T-helper 1 cell (primary cell): ENCODE measurements at regions not wholly inside any gene's neighbourhood (a gene's known extent, or its start where the extent isn't known, plus 50 kb on each side); places are given as distances from the start of the nearest gene placed in this dataset.

Experiments used
- DNase-seq, 5 donors: peaks; one replicate each; pipeline ENCODE4 v3.0.0-alpha.2; 2012 to 2020

DNA sequence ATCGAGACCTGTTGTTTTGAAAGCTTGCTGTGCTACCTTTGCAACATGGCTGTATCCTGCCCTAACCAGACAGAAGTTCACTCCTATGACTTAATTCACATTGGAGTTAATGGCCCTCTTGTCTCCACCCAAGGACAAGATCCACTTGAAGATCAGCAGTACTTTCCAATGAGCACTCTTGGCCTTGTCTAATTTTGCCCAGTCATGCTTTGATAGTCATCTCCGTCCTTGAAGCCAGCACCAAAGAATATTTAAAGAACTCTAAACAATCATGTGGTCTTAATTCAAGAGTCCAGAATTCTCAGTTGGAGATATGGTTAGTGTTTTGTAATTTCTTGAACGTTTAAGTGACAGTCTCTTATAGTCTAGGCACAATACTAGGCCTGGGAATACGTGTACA is 775.6 kb upstream of the EEF2KMT start:
- no peak for DNase-seq

DNA sequence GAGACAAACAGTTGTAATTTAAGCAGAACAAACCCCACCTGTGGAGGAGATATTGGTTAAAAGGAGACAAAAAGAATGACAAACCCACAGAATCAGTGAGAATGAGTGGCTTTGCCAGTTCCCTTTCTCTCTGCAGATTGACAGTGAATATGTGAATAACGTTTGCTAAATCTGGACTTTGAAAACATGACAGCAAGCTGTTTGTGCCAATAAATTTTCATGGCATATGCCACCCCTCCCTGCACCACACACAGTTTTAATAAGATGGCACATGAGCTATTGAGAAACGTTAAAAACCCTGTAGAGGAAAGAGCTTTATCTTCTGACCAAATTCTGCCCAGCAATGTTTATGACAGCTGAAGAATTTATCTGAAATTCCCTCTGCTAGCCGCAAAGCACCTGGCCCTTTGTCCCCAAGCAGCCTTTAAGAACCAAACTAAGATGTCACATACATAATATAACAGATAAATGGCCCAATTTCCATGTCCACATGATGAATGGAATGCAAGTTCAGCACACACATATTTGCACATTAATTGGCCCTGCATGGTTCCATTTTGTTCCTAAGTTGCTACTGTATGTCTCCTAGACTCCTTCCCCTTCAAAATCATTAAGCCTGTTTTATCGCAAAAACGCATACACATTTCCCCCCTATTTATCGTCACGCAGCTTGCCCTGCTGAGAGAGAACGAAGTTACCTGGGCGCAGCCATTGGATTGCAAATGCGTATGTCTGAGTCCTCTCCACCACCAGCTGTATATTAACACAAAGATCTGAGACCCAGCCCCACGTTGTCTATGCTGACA is 773.5 kb upstream of the EEF2KMT start:
- no peak for DNase-seq

DNA sequence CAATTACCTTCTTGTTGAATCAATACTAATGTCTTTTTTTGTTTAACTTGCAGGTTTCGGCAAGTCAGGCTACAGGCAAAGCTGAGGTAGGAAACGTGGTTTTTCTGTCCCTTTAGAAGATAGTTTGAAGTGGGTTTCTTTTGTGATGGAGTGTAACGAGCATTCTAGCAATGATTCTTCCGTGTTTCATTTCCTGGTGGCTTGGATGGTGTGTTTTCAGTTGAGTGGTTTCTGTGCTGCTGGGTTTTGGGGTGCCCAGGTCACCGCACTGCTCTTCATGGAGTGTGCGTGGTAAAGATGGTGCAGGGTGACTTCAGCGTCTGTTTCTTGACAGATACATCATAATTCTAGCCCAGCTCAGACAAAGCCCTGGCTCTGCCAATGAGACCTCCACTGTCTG is 769.7 kb upstream of the EEF2KMT start:
- DNase-seq = no peak

DNA sequence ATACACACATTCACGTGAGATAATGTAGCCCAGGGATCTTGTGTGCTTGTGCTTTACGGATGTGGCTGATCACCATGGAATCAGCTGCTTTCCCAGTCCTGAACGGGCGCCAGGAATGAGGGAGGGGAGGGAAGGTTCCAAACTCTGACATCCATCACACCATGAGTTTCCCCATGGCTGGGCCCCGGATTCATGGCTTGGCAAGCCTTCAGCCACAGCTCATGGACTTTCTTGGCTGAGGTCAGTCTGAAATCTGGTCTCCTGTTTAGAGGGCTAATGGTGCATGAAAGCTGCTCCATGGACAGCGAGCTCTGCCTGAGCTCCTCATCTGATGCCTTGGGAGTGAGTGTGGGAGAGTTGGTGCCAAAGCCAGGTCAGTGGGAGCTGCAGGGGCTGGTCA is 767.6 kb upstream of the EEF2KMT start:
- DNase-seq = no peak

DNA sequence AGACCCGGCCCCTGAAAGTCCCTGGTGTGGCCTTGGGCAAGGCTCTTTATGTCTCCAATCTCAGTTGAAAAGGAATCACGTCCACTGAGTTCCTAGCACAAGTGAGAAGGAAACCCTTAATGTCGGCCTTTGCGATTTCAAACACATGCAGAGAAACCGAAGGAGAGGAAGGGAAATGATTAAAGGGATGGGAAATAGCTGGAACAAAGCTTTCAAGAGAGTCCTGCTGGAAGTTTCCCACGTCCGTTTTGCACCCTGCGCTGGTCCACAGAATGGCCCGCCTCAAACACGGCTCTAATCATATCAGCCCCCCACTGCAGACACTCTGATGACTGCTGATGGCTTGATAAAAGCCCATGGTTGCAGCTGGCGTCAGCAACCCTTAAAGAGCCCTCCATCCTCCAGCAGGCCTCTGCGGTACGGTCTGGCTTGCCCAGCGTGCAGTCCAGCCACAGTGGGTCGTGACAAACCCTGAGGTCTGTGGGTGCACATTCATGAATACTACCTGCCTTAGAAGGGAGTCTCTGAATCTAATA is 765.5 kb upstream of the EEF2KMT start:
- DNase-seq = no peak

DNA sequence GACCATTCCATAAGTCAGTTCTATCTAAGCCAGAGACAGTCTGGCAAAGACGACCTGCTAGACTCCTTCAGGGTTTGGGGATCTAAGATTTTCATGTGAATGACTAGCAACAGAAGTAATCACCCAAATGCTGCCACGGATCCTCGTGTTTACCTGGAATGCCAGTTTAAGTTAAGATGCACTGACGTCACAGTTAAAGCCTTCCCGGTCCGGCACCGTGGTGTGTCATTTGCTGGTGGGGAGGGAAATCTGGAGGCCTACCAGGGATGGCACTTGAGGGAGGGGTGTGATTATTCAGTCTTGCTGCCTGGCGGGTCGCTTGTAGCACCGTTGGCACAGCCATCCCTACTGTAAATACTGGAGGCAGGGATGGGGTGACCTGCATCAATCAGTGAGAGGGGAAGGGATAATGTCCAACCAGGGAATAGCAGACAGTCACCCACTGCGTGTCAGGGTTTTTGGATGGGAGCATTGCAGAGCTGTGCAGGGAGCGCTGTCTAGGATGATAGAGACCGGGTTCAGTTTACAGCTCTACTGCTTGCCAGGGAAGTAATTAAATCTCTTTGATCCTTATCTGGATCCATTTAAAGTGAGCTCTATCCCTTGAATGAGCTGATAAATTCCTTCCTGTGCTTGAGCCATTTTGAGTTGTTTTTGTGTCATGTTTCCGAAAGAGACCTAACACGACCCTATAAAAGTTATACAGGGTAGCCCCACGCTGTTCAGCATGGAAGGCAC is 764.7 kb upstream of the EEF2KMT start:
- no peak for DNase-seq

DNA sequence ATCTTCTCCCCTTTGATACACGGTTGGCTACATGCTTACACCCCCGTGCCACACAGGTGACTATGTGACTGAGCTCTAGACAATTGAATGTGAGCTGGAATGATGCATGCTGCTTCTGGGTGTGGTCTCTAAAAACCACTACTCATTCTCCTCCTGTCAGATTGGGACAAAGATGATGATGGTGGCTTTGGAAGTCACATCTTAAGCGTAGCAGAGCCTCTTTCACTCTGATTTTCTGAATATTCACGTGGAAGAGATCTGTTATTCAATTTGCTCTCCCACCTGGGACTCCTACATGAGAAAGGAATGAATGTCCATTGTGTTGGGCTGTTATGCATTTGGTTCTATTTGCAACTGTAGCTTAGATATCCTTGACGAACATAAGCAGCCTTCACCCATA is 763.6 kb upstream of the EEF2KMT start:
- no peak for DNase-seq

DNA sequence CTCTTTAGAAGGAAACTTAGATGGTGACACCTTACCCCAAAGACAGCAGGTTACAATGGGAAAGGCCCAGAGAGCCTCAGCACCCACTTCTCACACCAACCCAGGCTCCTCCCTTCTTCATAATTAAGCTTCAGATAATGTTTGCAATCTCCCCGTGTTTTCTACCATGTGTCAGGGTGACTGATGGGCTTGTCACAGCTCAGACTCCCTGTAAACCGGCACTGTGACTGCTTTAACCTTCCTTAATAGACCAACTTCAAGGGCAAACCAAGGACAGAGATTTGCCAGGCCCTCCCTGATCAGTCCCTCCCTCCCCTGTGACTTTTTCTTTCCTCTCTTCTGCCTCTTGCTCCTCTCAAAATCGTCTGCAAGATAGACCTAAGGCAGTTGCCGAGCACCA is 760.6 kb upstream of the EEF2KMT start:
- DNase-seq = no peak

DNA sequence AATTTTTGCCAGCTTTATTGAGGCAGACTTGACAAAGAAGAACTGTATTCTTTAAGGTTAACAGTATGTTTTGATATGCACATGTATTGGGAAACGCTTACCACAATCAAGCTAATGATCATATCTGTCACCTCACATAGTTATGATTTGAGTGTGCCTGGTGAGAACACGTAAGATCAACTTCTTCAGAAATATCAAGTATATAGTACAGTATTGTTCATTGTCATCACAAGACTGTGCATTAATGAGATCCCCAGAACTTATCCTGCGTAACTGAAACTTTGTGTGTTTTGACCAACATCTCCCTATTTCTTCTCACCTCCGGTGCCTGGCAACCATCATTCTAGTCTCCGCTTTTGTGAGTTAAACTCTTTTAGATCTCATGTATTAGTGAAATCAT is 756.4 kb upstream of the EEF2KMT start:
- peak in 1 of 5 donors; percentile 1 for DNase-seq

DNA sequence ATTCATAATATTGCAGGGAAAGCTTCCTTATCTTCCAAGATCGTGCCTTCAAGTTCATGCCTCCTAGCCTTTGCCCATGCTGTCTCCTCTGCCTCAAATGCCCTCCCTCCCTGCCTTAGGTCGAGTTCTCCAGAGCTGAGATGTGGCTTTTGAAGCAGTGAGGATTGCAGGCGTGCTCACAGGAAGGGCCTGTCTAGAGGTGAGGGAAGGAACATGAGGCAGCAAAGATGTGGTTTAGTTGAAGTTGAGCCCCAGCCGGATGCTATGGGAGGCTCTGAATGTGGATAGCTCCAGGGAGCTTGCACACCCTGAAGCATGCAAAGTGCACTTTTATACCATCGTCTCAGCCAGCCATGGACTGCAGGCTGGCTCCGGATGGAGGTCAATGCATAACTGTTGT is 754.6 kb upstream of the EEF2KMT start:
- DNase-seq = no peak

DNA sequence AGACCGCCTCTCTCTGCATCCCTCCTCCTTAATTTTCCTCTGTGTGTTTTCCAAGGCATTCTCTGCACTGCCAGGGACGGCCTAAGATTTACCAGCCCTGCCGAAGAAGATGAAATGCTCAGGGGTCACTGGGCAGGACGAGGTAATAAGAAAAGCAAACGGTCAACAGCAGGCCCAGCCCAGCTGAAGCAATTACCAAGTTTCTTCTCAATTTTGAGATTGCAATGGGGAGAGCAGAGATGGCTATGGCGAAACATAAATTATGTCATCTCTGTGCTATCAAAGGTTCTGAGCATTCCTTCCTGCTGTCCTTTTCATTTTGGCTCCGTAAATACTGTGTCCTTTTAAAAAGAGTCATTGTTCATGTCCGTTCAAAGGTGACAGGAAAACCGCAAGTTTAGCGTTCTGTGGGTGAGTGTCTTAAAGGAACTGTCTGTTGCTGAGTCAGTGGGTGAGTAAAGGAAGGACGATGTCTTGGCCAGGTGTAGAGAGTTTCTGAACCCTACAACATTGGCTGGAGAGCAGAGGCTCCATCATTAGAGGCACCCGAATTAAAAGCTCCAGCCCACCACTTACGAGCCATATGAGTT is 753.9 kb upstream of the EEF2KMT start:
- DNase-seq = no peak

DNA sequence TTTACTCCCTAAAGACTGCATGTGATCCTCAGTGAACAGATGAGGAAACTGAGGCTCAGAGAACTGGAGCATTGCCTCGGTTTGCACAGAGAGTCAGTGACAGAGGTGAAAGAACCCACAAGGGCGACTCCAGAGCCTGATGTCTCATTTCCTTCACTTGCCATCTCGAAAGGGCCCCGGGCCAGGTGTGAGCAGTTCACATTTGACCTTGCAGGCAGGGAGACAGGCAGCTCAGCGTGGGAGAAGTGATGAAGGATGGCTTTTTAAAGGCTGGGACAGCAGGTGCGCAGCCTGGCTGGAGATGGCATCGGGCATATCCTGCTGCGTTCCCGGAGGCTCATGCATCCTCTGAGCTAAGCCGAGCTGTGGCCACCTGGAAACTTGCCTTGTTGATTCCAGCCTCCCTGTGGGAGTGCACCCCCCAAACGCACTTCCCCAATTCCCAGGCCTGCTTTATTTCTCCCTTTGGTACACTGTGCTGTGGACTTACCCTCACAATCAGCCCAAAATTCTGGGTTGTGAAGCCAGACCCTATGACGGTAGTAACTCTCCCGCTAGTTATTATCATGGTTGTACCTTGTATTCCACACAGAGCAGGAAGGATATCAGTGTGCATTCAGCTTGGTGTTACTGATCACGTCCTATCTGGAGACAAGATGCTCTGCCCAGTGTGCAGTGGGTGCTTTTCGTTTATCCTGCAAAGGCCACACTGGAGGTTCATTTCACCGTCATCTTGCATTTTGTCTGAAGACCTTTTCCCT is 753.2 kb upstream of the EEF2KMT start:
- DNase-seq = no peak

DNA sequence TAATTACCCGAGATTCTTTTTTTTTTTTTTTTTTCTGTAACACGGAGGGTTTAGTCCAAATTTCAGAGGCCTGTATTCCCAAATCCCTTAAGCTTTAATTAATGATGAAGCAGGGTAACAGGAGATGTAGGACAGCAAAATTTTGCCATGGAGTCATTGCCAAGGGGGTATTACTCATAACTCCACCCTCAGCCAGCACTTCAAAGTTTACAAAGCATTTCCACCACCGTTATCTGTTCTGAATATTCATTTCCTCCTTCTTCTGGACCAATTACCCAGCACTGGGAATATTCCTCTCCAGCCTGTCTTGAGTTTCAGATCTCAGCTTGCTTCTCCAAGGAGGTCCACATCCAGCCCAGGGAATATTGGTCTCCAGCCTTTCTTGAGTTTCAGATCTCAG is 747.5 kb upstream of the EEF2KMT start:
- DNase-seq = no peak

DNA sequence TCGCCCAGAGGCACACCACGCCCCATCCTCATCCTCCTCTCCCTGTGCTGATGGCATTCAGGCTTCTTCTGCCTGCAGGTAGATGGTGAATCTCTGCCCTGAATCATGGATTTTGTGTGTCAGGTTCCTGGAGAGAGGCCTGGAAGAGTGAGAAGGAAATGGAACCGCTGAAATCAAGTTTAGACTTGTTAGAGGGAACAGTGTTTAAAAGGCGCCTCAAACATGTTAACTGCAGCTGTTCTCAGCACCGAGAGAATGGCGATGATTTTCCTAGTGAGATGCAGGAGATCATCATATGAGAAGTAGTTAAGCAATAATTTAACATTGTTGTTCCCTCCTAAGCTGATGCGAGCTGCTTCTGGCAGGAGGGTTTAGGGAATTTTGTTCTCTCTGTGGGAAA is 744.4 kb upstream of the EEF2KMT start:
- no peak for DNase-seq

DNA sequence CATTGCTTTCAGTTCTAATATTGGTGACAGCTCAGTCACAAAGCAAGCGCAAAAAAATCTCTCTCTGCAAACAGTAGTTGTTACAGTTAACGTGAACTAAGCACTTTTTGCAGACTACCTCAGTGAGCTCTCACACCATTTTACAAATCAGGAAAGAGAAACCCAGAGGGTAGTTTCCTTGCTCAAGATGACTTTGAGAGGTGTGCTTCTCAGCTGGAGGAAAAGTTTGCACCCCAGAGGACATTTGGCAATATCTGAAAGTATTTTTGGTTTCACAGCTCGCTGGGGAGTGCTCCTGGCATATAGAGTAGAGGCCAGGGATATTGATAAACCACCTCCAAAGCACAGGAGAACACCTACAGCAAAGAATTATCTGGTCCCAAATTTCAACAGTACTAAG is 741.1 kb upstream of the EEF2KMT start:
- no peak for DNase-seq

DNA sequence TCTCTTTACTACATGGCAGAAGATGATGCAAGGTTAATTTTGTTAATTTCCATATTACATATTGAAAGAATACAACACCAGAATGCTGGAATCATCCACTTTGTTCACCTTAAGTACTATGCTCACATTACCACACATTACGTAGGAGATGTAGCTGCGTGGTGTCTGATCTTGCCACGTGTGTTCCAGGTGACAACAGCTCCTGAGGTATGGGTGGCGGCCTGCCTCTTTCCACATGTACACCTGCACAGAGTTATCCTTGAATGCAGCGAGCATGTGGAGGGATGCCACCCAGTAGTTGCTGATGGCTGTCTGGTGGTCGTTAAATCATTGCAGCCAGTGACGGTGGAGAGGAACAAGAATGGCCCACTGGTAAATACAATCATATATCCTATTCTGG is 740.5 kb upstream of the EEF2KMT start:
- no peak for DNase-seq

DNA sequence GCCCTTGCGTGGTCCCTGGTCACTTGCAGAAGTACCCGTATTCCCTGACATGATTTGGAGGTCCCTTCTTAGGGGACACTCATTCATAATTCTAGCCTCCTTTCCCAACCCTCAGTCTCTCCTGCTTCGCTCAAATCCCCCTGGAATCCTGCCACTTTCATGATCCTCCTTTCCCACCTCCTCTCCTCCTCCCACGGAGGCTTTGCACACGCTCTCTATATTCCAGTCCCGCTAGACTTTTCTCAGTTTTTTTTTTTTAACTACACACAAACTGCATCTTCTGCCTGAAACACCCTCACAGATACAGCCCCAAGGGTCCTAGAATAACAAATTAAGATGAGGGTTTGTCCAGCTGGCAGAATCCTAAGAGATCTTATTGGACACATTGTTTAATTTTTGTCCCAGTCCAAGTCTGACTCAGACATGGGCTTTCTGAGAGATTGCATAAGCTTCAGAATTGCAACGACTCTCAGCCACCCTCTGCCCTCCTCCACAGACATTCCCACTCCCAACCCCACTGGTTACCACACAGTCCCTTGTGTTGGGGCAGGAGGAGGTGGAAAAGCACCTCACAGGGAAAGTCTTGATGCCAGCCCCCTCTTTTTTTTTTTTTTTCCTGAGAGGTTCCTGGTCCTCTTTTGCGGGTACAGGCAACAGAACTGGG is 739.5 kb upstream of the EEF2KMT start:
- DNase-seq = no peak

DNA sequence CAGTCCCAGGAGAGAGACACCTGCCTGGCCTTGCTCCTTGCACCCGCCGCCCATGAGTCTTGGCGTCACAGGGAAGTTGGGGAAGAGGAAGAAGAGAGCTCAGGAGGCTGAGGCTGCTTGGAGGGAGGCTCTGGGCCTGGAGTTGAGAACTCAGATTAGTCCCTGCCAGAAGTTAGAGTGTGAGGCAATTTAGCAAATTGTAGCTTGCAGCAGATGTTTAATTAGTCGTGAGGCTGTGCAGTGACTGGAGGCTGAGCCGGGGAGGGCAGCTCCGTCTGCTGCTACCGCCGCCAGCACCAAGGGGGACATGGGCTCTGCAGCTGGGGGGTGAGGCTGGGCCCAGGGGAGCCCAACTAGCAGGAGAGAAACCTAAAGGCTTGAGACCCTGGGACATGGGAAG is 738.3 kb upstream of the EEF2KMT start:
- DNase-seq = no peak

DNA sequence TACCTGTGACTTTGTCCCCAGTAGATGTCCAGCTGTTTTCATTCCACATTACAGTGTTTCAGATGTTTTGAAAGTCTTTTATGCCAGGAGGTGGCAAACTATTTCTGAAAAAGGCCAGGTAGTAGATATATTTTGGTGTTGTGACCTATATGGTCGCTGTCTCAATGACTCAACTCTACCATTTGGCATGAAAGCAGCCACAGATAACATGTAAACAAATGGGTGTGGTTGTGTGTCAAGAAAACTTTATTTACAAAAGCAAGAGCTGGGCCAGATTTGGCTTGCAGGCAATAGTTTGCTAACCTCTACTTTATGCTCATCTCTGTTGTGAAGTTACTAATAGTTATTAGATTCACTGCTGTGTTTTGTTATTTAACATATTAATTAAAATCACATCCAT is 728.7 kb upstream of the EEF2KMT start:
- DNase-seq = no peak

DNA sequence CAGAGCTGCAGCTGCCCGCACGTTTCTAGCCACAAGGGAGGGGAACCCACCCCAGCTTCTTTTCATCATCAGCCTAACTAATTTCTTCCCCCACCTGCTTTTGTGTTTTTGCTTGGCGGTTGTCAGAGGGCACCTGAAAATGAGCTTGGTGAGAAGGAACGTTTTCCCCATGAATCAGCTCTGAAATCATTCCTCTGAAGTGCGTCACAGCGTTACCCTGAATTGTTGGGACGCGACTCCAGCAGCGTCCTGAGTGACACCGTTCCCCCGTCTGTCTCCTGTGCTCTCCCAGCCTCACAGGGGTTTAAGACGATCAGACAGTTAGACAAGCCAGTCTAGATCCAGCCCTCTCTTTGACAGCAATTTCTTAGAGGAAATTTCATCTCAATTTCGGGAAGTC is 722.9 kb upstream of the EEF2KMT start:
- no peak for DNase-seq

DNA sequence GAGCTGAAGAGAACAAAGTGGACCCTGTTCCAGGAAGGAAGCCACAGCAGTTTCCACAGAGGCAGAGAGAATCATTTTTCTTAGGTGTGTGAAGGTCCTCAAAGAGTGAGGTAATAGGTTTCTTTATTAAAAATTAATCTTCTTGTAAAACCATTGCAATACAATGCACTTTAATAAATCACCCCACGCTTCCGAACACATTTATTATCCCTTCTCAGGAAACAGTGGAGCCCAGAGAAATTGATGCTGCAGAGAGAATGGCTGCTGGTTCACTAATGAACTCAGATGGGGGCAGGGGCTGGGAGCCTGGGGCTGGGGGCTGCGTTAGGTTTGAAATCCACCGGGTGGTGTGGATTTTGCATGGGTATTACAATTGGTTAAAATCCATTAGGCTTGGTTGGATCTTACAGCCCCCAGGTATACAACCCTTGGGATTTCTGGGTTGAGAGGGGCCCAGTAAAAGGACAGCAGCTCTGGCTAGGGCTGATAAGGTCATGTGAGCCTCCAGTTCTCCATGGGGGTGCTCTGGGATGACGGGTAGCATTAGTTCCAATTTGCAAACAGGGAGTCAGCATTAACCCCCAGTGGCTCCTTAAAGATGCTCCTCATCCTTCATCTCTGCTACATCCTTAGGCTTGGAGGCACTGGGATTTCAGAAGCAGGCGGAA is 718.1 kb upstream of the EEF2KMT start:
- DNase-seq = no peak

DNA sequence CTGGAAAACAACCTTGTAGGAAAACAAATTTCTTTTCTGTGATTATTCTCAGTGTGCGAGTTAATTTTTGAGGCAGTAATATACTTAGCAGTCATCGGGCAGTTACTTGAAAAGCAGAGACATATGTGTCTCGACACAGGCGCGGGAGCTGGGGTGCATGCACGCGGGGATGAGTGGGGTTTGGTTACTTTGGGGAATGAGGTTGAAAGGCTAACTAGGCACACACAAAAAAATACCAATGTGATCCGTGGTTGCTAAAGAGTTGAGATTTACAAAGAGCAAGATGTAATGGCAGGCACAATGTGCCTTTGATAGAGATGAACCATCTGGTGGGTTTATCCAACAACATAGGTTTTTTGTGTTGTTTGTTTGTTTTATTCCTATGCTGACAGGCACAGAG is 703.8 kb upstream of the EEF2KMT start:
- no peak for DNase-seq
